Peyer's patch (tissue), 4 donors: ENCODE measurements at regions not wholly inside any gene's neighbourhood (a gene's known extent, or its start where the extent isn't known, plus 50 kb on each side); places are given as distances from the start of the nearest gene placed in this dataset.

Experiments used
- CTCF ChIP-seq, 6 experiments: fragments of 450-650 bp in 4 of 6; fragments of 200-600 bp in 2 of 6; sonication (generic) in 1 of 6; IDR thresholded peaks; one replicate each; pipeline ENCODE4 v1.5.1; 2017 to 2019; ENCODE audit warnings: antibody characterized with exemption in 6 of 6, mild to moderate bottlenecking in 3 of 6, moderate library complexity in 1 of 6
- POLR2A ChIP-seq, 2 donors: fragments of 450-650 bp; IDR thresholded peaks; one replicate each; pipeline ENCODE4 v1.5.1; 2017; ENCODE audit warnings: antibody characterized with exemption in 2 of 2, mild to moderate bottlenecking in 2 of 2, moderate library complexity in 2 of 2

- TF ChIP-seq POLR2A (IDR thresholded peaks at IDR 0.05) (no peak), CTCF (IDR thresholded peaks at IDR 0.05) (no peak)
Observed at GRCh38 chr2:226466124-226466523, 333.5 kb downstream of the IRS1 start.
